ENCODE measurements at regions not wholly inside any gene's neighbourhood (a gene's known extent, or its start where the extent isn't known, plus 50 kb on each side); places are given as distances from the start of the nearest gene placed in this dataset.

GRCh38 chr7:3128857-3129490, 85.3 kb upstream of the CARD11 start:
- H3K27me3 ChIP-seq, result no peaks in the 10 kb centered on the region
- no peaks in the 10 kb centered on the region for H3K36me3 ChIP-seq
- TF ChIP-seq CTCF (IDR thresholded peaks at IDR 0.05), result no peak
- no peaks in the 10 kb centered on the region for H3K4me1 ChIP-seq
- H3K9me3 ChIP-seq, result no peaks in the 10 kb centered on the region
- no peak for DNase-seq
- no peak overlapping the region for H3K4me3 ChIP-seq
- no peak for ATAC-seq
- no peak overlapping the region for H3K27ac ChIP-seq
- intact Hi-C loops (cut with DNase I), result no loop called here

- intact Hi-C loops (cut with DNase I), result no loop called here
- Histone ChIP-seq H3K36me3 (no peaks in the 10 kb centered on the region), H3K4me3 (no peak overlapping the region), H3K9me3 (no peaks in the 10 kb centered on the region), H3K4me1 (no peaks in the 10 kb centered on the region), H3K27ac (no peak overlapping the region), H3K27me3 (no peaks in the 10 kb centered on the region)
- no peak for ATAC-seq
- DNase-seq, result no peak
- no peak for TF ChIP-seq CTCF (IDR thresholded peaks at IDR 0.05)
These were observed 90.2 kb upstream of the CARD11 start for GRCh38 chr7:3133811-3134385.

GRCh38 chr7:3134745-3135144, 91.1 kb upstream of the CARD11 start:
- no peak for TF ChIP-seq CTCF (IDR thresholded peaks at IDR 0.05)
- H3K9me3 ChIP-seq, result no peaks in the 10 kb centered on the region
- H3K4me1 ChIP-seq, result no peaks in the 10 kb centered on the region
- ATAC-seq, result no peak
- H3K4me3 ChIP-seq, result no peak overlapping the region
- H3K36me3 ChIP-seq, result no peaks in the 10 kb centered on the region
- no peaks in the 10 kb centered on the region for H3K27me3 ChIP-seq
- H3K27ac ChIP-seq, result no peak overlapping the region
- no peak for DNase-seq
- intact Hi-C loops (cut with DNase I), result no loop called here

- DNase-seq (no peak), ATAC-seq (no peak)
- Histone ChIP-seq H3K27ac (no peak overlapping the region), H3K4me3 (no peak overlapping the region), H3K4me1 (no peaks in the 10 kb centered on the region), H3K27me3 (no peaks in the 10 kb centered on the region), H3K9me3 (no peaks in the 10 kb centered on the region), H3K36me3 (no peaks in the 10 kb centered on the region)
- no peak for TF ChIP-seq CTCF (IDR thresholded peaks at IDR 0.05)
- intact Hi-C loops (cut with DNase I), result no loop called here
These were observed 92.0 kb upstream of the CARD11 start for GRCh38 chr7:3135626-3136025.

- H3K27ac ChIP-seq, result no peak overlapping the region
- ATAC-seq, result no peak
- H3K36me3 ChIP-seq, result no peaks in the 10 kb centered on the region
- no peaks in the 10 kb centered on the region for H3K27me3 ChIP-seq
- no peak for DNase-seq
- TF ChIP-seq CTCF (IDR thresholded peaks at IDR 0.05), result no peak
- no peaks in the 10 kb centered on the region for H3K9me3 ChIP-seq
- intact Hi-C loops (cut with DNase I), result no loop called here
- H3K4me1 ChIP-seq, result no peaks in the 10 kb centered on the region
- no peak overlapping the region for H3K4me3 ChIP-seq
These were observed 94.5 kb upstream of the CARD11 start for GRCh38 chr7:3138206-3138605.

GRCh38 chr7:3138997-3139396, 95.3 kb upstream of the CARD11 start:
- H3K4me1 ChIP-seq, result no peaks in the 10 kb centered on the region
- no peaks in the 10 kb centered on the region for H3K27me3 ChIP-seq
- no peaks in the 10 kb centered on the region for H3K36me3 ChIP-seq
- intact Hi-C loops (cut with DNase I), result no loop called here
- H3K4me3 ChIP-seq, result no peak overlapping the region
- no peak overlapping the region for H3K27ac ChIP-seq
- no peak for DNase-seq
- TF ChIP-seq CTCF (IDR thresholded peaks at IDR 0.05), result no peak
- no peak for ATAC-seq
- H3K9me3 ChIP-seq, result no peaks in the 10 kb centered on the region

All from upper lobe of right lung (tissue), 1 donor.